GM10266 (cell line): ENCODE measurements at regions not wholly inside any gene's neighbourhood (a gene's known extent, or its start where the extent isn't known, plus 50 kb on each side); places are given as distances from the start of the nearest gene placed in this dataset.
"Not testable (repeated sequence)": the region's sequence is repeated elsewhere in the genome, so short reads cannot be mapped to it uniquely, and the experiment has no call there.

Experiments used
- DNase-seq: peaks from one replicate; pipeline ENCODE4 v3.0.0; 2012; ENCODE audit errors: extremely low spot score
- TF ChIP-seq, protein P1 (sequence below): IDR thresholded peaks from 2 replicates; pipeline ENCODE4 v1.5.1; 2012; ENCODE audit warnings: mild to moderate bottlenecking, low read depth; ENCODE audit not compliant: control insufficient read depth, insufficient read depth; ENCODE audit errors: missing control alignments

- no peak for DNase-seq
- TF ChIP-seq, protein P1, sequence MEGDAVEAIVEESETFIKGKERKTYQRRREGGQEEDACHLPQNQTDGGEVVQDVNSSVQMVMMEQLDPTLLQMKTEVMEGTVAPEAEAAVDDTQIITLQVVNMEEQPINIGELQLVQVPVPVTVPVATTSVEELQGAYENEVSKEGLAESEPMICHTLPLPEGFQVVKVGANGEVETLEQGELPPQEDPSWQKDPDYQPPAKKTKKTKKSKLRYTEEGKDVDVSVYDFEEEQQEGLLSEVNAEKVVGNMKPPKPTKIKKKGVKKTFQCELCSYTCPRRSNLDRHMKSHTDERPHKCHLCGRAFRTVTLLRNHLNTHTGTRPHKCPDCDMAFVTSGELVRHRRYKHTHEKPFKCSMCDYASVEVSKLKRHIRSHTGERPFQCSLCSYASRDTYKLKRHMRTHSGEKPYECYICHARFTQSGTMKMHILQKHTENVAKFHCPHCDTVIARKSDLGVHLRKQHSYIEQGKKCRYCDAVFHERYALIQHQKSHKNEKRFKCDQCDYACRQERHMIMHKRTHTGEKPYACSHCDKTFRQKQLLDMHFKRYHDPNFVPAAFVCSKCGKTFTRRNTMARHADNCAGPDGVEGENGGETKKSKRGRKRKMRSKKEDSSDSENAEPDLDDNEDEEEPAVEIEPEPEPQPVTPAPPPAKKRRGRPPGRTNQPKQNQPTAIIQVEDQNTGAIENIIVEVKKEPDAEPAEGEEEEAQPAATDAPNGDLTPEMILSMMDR: no peak
Observed at GRCh38 chr11:69877235-69877634, 58.0 kb upstream of the FGF3 start.

DNA sequence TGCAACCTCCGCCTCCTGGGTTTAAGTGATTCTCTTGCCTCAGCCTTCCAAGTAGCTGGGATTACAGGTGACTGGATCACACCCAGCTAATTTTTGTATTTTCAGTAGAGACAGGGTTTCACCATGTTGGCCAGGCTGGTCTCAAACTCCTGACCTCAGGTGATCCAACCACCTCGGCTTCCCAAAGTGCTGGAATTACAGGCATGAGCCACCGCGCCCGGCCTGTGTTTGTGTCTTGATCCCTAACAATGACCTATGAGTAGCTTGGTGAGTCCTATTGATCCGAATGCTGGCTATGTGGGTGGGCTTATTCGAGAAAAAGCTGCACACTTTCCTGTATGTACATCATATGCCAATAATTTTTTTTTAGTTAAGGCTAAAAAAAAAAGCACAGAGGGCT lies 58.5 kb upstream of the FGF3 start:
- DNase-seq: not testable (repeated sequence)

DNA sequence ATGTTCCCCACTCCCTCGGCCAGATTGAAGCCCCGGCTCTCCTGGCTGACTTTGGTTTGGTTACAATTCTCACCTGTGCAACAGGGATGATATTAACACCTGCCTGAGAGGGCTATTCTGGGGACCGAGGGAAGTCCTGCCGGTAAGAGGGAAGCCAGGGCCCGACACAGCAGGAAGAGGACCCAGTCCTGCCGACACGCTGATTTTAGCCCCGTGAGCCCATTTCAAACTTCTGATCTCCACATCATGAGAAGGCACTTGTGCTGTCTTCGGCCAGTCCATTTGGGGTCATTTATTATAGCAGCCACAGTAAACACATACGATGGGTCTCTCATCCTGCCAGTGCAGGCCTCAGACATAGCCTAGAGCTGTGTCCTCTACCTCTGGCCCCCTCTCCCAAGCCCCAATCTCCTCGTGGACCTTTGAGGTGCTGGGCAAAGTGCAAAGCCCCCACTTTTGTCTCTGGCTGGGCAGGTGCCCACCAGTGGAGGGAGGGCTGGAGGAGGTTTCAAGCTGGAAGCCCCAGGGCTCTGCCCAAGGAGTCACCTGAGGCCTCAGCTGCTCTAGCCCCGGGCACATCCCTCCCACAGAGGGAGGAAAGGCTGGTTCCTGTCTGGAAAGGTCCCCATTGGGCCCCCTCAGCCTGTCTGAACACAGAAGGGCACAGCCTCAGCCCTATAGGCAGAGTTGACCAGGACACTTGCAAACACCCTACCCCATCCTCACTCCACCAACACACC lies 59.1 kb upstream of the FGF3 start:
- TF ChIP-seq, protein P1: no peak
- no peak for DNase-seq

- TF ChIP-seq, protein P1: no peak
Observed at GRCh38 chr11:69878927-69879728, 59.9 kb upstream of the FGF3 start.

DNA sequence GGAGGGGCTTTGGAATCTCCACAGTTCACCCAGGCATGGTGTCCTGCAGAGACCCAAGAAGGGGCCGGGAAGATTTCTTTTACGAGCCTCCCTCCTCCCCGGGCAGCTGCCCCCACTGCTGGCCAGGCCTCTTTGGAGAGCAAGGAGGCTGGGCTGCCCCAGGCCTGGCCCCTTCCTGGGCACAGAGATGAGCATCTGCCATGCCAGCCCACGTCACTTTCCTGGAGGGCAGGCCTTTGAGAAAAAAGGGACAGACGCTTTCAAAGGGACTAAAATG lies 60.5 kb upstream of the FGF3 start:
- TF ChIP-seq, protein P1: no peak

More at GRCh38 chr11:69878927-69879728, 59.9 kb upstream of the FGF3 start:
- DNase-seq: no peak

GRCh38 chr11:69880041-69880825 lies 61.0 kb upstream of the FGF3 start:
- no peak for DNase-seq

More for the DNA sequence above, 60.5 kb upstream of the FGF3 start:
- no peak for DNase-seq

GRCh38 chr11:69880826-69881445 lies 61.7 kb upstream of the FGF3 start:
- TF ChIP-seq, protein P1: no peak
- no peak for DNase-seq

More at GRCh38 chr11:69880041-69880825, 61.0 kb upstream of the FGF3 start:
- TF ChIP-seq, protein P1: no peak
